ENCODE measurements at regions not wholly inside any gene's neighbourhood (a gene's known extent, or its start where the extent isn't known, plus 50 kb on each side); places are given as distances from the start of the nearest gene placed in this dataset.

- no peak for TF ChIP-seq JUNB (IDR thresholded peaks at IDR 0.05; ENCODE audit: unreplicated experiment)
- TF ChIP-seq EZH2 (IDR thresholded peaks at IDR 0.05; ENCODE audit: low read depth, unreplicated experiment), result no peak
- no peak for TF ChIP-seq EZH2phosphoT487 (IDR thresholded peaks at IDR 0.05; ENCODE audit: unreplicated experiment)
- TF ChIP-seq, protein P1, sequence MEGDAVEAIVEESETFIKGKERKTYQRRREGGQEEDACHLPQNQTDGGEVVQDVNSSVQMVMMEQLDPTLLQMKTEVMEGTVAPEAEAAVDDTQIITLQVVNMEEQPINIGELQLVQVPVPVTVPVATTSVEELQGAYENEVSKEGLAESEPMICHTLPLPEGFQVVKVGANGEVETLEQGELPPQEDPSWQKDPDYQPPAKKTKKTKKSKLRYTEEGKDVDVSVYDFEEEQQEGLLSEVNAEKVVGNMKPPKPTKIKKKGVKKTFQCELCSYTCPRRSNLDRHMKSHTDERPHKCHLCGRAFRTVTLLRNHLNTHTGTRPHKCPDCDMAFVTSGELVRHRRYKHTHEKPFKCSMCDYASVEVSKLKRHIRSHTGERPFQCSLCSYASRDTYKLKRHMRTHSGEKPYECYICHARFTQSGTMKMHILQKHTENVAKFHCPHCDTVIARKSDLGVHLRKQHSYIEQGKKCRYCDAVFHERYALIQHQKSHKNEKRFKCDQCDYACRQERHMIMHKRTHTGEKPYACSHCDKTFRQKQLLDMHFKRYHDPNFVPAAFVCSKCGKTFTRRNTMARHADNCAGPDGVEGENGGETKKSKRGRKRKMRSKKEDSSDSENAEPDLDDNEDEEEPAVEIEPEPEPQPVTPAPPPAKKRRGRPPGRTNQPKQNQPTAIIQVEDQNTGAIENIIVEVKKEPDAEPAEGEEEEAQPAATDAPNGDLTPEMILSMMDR (conservative IDR thresholded peaks at IDR 0.05; ENCODE audit: low read depth in 2 of 2), result no peak
- TF ChIP-seq, protein P2, sequence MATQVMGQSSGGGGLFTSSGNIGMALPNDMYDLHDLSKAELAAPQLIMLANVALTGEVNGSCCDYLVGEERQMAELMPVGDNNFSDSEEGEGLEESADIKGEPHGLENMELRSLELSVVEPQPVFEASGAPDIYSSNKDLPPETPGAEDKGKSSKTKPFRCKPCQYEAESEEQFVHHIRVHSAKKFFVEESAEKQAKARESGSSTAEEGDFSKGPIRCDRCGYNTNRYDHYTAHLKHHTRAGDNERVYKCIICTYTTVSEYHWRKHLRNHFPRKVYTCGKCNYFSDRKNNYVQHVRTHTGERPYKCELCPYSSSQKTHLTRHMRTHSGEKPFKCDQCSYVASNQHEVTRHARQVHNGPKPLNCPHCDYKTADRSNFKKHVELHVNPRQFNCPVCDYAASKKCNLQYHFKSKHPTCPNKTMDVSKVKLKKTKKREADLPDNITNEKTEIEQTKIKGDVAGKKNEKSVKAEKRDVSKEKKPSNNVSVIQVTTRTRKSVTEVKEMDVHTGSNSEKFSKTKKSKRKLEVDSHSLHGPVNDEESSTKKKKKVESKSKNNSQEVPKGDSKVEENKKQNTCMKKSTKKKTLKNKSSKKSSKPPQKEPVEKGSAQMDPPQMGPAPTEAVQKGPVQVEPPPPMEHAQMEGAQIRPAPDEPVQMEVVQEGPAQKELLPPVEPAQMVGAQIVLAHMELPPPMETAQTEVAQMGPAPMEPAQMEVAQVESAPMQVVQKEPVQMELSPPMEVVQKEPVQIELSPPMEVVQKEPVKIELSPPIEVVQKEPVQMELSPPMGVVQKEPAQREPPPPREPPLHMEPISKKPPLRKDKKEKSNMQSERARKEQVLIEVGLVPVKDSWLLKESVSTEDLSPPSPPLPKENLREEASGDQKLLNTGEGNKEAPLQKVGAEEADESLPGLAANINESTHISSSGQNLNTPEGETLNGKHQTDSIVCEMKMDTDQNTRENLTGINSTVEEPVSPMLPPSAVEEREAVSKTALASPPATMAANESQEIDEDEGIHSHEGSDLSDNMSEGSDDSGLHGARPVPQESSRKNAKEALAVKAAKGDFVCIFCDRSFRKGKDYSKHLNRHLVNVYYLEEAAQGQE (IDR thresholded peaks at IDR 0.05; ENCODE audit: unreplicated experiment), result no peak
- no peak for TF ChIP-seq ZNF114 (CRISPR knock-in tag; IDR thresholded peaks at IDR 0.05)
- TF ChIP-seq POLR2AphosphoS5 (IDR thresholded peaks at IDR 0.05; ENCODE audit: low read depth), result no peak
- TF ChIP-seq CREB1 (CRISPR knock-in tag; IDR thresholded peaks at IDR 0.05; ENCODE audit: low read depth), result no peak
- TF ChIP-seq ZNF331 (CRISPR knock-in tag; IDR thresholded peaks at IDR 0.05; ENCODE audit: low read depth), result no peak
- no peak for TF ChIP-seq STAT1 (IDR thresholded peaks at IDR 0.05; ENCODE audit: unreplicated experiment)
- TF ChIP-seq, protein P3, sequence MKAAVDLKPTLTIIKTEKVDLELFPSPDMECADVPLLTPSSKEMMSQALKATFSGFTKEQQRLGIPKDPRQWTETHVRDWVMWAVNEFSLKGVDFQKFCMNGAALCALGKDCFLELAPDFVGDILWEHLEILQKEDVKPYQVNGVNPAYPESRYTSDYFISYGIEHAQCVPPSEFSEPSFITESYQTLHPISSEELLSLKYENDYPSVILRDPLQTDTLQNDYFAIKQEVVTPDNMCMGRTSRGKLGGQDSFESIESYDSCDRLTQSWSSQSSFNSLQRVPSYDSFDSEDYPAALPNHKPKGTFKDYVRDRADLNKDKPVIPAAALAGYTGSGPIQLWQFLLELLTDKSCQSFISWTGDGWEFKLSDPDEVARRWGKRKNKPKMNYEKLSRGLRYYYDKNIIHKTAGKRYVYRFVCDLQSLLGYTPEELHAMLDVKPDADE (IDR thresholded peaks at IDR 0.05), result no peak
Measured at GRCh38 chr1:209379280-209379679, 204.2 kb upstream of the CAMK1G start.

Measured in GM23338 (cell line).